ENCODE measurements at regions not wholly inside any gene's neighbourhood (a gene's known extent, or its start where the extent isn't known, plus 50 kb on each side); places are given as distances from the start of the nearest gene placed in this dataset.

DNA sequence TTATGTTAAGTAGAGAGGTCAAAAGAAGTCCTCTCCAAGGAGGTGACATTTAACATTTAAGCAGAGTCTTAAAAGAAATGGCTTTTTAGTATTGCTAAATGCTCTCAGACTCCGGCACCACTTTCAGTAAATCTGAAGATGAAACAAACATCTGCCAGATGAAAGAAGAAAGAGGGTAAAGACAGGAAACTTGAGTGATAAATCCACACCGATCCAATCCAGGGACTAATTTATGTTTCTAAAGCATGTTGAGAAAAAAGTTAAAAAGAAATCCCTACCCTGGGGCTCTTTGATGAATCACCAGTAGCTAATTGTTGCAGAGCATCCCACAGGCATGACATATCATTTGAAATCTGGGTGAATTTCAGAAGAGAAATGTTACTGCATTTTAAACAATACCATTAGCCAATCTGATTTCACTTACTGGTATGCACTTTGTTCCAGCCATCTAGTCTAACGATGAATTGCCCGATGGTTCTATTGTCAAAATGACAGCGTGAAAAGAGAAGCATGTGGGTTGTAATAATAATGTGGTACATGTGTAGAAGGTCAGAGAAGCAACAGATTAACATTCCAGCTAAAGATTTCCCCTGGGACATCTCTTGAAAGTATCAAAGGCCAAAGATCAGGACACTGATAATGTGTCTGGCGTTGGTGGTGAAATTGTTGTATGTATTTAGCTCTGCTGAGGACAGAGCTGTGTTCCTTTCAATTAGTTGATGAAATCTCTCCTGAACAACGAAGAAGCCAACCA lies 485.7 kb downstream of the CSNK1G3 start:
- TF ChIP-seq, protein P1, sequence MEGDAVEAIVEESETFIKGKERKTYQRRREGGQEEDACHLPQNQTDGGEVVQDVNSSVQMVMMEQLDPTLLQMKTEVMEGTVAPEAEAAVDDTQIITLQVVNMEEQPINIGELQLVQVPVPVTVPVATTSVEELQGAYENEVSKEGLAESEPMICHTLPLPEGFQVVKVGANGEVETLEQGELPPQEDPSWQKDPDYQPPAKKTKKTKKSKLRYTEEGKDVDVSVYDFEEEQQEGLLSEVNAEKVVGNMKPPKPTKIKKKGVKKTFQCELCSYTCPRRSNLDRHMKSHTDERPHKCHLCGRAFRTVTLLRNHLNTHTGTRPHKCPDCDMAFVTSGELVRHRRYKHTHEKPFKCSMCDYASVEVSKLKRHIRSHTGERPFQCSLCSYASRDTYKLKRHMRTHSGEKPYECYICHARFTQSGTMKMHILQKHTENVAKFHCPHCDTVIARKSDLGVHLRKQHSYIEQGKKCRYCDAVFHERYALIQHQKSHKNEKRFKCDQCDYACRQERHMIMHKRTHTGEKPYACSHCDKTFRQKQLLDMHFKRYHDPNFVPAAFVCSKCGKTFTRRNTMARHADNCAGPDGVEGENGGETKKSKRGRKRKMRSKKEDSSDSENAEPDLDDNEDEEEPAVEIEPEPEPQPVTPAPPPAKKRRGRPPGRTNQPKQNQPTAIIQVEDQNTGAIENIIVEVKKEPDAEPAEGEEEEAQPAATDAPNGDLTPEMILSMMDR (IDR thresholded peaks at IDR 0.05), result no peak
- TF ChIP-seq POLR2A (IDR thresholded peaks at IDR 0.05), result no peak

Data from lower leg skin (tissue), 3 donors.